ENCODE measurements at regions not wholly inside any gene's neighbourhood (a gene's known extent, or its start where the extent isn't known, plus 50 kb on each side); places are given as distances from the start of the nearest gene placed in this dataset.

DNA sequence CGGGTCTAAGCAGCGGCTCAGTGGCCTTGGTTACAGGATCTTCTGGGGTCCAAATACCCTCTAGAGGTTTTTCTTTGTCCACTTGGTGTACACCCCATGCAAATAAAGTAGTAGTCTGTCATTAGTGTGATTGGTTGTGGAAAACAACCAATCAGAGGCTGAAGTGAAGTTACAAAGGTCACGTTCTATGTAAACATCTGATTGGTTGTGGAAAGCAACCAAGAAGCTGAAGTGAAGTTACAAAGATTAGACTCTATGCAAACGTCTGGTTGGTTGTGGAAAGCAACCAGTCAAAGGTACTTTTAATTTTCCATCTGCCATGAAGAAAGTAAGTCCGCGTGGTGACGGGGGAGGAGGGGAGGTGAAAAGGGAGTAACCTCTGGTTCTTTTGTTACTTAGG lies 790.9 kb downstream of the UQCRFS1 start:
- H3K27me3 ChIP-seq, result no peaks in the 10 kb centered on the region
- DNase-seq (ENCODE audit: extremely low spot score in 2 of 2), result no peak
- no peak for TF ChIP-seq POLR2A (IDR thresholded peaks at IDR 0.05)
- TF ChIP-seq, protein P1, sequence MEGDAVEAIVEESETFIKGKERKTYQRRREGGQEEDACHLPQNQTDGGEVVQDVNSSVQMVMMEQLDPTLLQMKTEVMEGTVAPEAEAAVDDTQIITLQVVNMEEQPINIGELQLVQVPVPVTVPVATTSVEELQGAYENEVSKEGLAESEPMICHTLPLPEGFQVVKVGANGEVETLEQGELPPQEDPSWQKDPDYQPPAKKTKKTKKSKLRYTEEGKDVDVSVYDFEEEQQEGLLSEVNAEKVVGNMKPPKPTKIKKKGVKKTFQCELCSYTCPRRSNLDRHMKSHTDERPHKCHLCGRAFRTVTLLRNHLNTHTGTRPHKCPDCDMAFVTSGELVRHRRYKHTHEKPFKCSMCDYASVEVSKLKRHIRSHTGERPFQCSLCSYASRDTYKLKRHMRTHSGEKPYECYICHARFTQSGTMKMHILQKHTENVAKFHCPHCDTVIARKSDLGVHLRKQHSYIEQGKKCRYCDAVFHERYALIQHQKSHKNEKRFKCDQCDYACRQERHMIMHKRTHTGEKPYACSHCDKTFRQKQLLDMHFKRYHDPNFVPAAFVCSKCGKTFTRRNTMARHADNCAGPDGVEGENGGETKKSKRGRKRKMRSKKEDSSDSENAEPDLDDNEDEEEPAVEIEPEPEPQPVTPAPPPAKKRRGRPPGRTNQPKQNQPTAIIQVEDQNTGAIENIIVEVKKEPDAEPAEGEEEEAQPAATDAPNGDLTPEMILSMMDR (IDR thresholded peaks at IDR 0.05), result no peak
- no peaks in the 10 kb centered on the region for H3K36me3 ChIP-seq
- H3K4me1 ChIP-seq, result no peaks in the 10 kb centered on the region
- no peak overlapping the region for H3K4me3 ChIP-seq
- intact Hi-C loops (cut with DNase I), result no loop called here
- H3K27ac ChIP-seq, result no peak overlapping the region
- no peaks in the 10 kb centered on the region for H3K9me3 ChIP-seq

DNA sequence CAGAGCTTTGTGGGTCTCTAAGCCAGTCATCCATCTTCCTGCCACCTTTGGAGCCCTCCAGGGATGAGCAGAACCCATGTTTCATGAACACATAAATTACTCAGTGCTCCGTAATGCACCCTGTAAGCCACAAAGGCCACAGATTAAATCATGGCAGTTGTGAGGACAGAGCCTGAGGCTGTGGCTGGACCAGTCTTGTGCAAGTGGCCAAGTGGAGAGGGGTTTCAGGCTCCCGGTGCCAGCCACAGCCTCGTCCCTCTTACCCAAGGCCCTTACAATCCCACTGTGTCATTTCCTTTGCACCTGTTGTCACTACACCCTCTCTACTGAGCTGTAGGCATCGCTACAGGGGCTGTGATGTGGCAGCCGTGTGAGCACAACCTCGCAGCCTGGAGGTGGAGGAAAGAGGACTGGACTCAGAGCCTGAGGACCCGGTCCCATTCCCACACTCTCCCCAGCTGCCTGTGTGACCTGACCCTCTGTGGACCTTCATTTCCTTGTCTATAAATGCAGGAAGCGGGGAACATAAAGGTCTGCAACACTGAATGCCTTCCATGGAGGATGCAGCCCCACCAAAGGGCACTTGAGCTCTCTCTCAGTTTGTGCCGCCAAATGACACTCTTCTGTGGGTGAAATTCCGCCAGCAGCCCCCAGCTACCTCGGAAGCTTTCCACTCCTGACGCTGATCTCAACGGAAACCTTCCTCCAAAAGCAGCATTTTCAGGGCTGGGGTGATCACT lies 792.0 kb downstream of the UQCRFS1 start:
- H3K9me3 ChIP-seq, result no peaks in the 10 kb centered on the region
- no peak for DNase-seq (ENCODE audit: extremely low spot score in 2 of 2)
- intact Hi-C loops (cut with DNase I), result no loop called here
- H3K27ac ChIP-seq, result no peak overlapping the region
- no peaks in the 10 kb centered on the region for H3K4me1 ChIP-seq
- H3K36me3 ChIP-seq, result no peaks in the 10 kb centered on the region
- TF ChIP-seq, protein P1 (IDR thresholded peaks at IDR 0.05), result no peak
- TF ChIP-seq POLR2AphosphoS5 (IDR thresholded peaks at IDR 0.05; ENCODE audit: insufficient read depth in 1 of 2, low read depth in 1 of 2) (no peak), POLR2A (IDR thresholded peaks at IDR 0.05) (no peak)
- no peak overlapping the region for H3K4me3 ChIP-seq
- H3K27me3 ChIP-seq, result no peaks in the 10 kb centered on the region

DNA sequence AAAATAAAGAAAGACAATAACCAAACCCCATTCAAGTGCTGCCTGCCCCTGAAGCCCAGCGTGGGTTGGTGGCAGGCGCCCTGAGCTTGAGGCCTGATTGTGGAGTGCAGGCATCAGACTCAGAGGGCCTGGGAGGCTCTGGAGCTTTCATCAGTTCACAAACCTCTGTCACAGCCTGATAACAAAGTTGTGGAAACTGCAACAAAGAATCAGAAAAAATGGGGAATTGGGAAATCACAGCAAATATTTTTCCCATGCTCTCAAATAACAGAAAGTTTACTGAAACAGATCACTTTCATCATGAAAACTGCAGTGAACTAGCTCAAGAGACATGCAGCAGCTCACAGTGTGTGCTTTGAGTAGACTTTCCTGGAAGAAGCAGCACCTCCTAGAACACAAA lies 793.6 kb downstream of the UQCRFS1 start:
- no peaks in the 10 kb centered on the region for H3K9me3 ChIP-seq
- H3K4me1 ChIP-seq, result no peaks in the 10 kb centered on the region
- no peaks in the 10 kb centered on the region for H3K36me3 ChIP-seq
- intact Hi-C loops (cut with DNase I), result no loop called here
- no peaks in the 10 kb centered on the region for H3K27me3 ChIP-seq
- no peak overlapping the region for H3K4me3 ChIP-seq
- TF ChIP-seq, protein P1 (IDR thresholded peaks at IDR 0.05), result no peak
- no peak for TF ChIP-seq POLR2AphosphoS5 (IDR thresholded peaks at IDR 0.05; ENCODE audit: insufficient read depth in 1 of 2, low read depth in 1 of 2)
- no peak for TF ChIP-seq POLR2A (IDR thresholded peaks at IDR 0.05)
- H3K27ac ChIP-seq, result no peak overlapping the region
- no peak for DNase-seq (ENCODE audit: extremely low spot score in 2 of 2)

DNA sequence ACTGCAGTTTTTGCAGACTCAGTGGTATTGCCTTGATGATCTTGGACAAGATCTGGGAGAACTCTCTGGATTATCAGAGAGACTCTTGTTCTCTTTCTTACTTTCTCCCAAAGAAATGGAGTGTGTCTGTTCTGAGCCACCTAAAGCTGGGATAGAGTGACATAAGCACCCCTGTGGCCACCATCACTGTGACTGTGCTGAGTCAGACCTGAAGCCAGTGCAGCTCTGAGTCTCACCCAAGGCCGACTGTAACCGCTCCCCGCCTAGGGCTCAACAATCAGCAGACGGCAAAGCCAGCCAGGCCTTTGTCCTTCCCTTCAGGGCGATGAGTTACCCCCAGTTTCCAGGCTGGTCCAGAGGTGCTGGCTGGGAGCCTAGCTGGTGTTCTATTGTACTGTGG lies 795.6 kb downstream of the UQCRFS1 start:
- TF ChIP-seq POLR2AphosphoS5 (IDR thresholded peaks at IDR 0.05; ENCODE audit: insufficient read depth in 1 of 2, low read depth in 1 of 2), result no peak
- TF ChIP-seq, protein P1 (IDR thresholded peaks at IDR 0.05), result no peak
- no peak for TF ChIP-seq POLR2A (IDR thresholded peaks at IDR 0.05)
- intact Hi-C loops (cut with DNase I), result no loop called here
- H3K4me3 ChIP-seq, result no peak overlapping the region
- H3K4me1 ChIP-seq, result no peaks in the 10 kb centered on the region
- no peaks in the 10 kb centered on the region for H3K27me3 ChIP-seq
- H3K27ac ChIP-seq, result no peak overlapping the region
- no peaks in the 10 kb centered on the region for H3K36me3 ChIP-seq
- H3K9me3 ChIP-seq, result no peaks in the 10 kb centered on the region
- DNase-seq (ENCODE audit: extremely low spot score in 2 of 2), result no peak

DNA sequence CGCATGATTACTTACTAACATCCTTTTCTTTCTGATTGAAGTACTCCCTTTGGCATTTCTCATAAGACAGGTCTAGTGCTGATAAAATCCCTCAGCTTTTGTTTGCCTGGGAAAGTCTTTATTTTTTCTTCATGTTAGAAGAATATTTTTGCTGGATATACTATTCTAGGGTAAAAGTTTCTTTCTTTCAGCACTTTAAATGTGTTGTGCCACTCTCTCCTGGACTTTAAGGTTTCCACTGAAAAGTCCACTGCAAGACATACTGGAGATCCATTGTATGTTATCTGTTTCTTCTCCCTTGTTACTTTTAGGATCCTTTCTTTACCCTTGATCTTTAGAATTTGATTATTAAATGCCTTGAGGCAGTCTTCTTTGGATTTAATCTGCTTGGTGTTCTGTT lies 796.7 kb downstream of the UQCRFS1 start:
- Histone ChIP-seq H3K9me3 (no peaks in the 10 kb centered on the region), H3K27ac (no peak overlapping the region), H3K36me3 (no peaks in the 10 kb centered on the region), H3K4me1 (no peaks in the 10 kb centered on the region), H3K4me3 (no peak overlapping the region), H3K27me3 (no peaks in the 10 kb centered on the region)
- DNase-seq (ENCODE audit: extremely low spot score in 2 of 2), result no peak
- TF ChIP-seq POLR2A (IDR thresholded peaks at IDR 0.05) (no peak), POLR2AphosphoS5 (IDR thresholded peaks at IDR 0.05; ENCODE audit: insufficient read depth in 1 of 2, low read depth in 1 of 2) (no peak)
- TF ChIP-seq, protein P1 (IDR thresholded peaks at IDR 0.05), result no peak
- intact Hi-C loops (cut with DNase I), result no loop called here

Data from vagina (tissue), 2 donors.